ENCODE measurements at regions not wholly inside any gene's neighbourhood (a gene's known extent, or its start where the extent isn't known, plus 50 kb on each side); places are given as distances from the start of the nearest gene placed in this dataset.

DNA sequence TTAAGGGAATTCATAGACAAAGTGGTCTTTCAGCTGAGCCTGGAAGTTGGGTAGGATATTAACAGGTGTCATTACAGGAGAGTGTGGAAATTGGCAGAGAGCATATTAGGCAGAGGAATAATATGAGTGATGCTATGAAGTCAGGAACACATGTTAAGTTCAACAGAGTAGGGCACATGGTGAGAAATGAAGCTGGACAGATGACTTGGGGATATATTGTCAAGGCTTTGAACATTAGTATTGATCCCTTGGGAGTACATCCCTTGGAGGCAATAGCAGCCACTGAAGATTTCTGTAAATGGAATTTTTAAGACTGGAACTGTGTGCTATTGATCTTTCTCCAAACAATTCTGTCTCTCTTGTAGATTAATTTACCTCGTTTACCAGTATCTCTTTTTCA, 170.7 kb downstream of the SCG2 start:
- H3K4me2 ChIP-seq (ENCODE audit: low read length) = no peak overlapping the region
- no peak overlapping the region for H3K27ac ChIP-seq
- H3K4me3 ChIP-seq (ENCODE audit: low read depth, low read length) = no peak overlapping the region
- H3K27me3 ChIP-seq (ENCODE audit: control insufficient read depth, insufficient read depth, low read length) = no peaks in the 10 kb centered on the region
- no peaks in the 10 kb centered on the region for H3K36me3 ChIP-seq (ENCODE audit: control insufficient read depth, insufficient read depth, low read length)
- no peak overlapping the region for H2AFZ ChIP-seq
- TF ChIP-seq, protein P1, sequence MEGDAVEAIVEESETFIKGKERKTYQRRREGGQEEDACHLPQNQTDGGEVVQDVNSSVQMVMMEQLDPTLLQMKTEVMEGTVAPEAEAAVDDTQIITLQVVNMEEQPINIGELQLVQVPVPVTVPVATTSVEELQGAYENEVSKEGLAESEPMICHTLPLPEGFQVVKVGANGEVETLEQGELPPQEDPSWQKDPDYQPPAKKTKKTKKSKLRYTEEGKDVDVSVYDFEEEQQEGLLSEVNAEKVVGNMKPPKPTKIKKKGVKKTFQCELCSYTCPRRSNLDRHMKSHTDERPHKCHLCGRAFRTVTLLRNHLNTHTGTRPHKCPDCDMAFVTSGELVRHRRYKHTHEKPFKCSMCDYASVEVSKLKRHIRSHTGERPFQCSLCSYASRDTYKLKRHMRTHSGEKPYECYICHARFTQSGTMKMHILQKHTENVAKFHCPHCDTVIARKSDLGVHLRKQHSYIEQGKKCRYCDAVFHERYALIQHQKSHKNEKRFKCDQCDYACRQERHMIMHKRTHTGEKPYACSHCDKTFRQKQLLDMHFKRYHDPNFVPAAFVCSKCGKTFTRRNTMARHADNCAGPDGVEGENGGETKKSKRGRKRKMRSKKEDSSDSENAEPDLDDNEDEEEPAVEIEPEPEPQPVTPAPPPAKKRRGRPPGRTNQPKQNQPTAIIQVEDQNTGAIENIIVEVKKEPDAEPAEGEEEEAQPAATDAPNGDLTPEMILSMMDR (IDR thresholded peaks at IDR 0.05) = no peak
- no peak overlapping the region for H3K9ac ChIP-seq
- no peaks in the 10 kb centered on the region for H3K9me3 ChIP-seq (ENCODE audit: control insufficient read depth, low read length)
- no peaks in the 10 kb centered on the region for H3K4me1 ChIP-seq
- H3K79me2 ChIP-seq = no peaks in the 10 kb centered on the region

DNA sequence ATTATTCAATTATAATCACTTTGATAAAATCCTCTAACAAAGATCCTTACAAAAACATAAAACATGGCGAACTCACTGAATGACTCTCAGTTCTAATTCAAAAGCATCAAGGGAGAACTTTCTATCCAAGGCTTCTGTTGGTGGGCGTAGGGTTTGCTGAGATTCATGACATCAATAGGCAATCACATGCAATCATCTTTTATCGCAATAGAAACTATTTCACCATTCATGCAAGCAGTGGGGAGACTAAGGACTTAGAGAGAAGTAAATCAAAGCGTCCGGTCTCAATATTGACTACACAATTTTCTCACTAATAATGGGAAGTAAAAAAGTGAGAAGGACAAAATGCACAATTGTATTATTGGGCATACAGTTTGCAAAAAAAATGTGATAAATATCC, 168.7 kb downstream of the SCG2 start:
- no peaks in the 10 kb centered on the region for H3K4me1 ChIP-seq
- no peak overlapping the region for H3K9ac ChIP-seq
- no peak overlapping the region for H3K4me2 ChIP-seq (ENCODE audit: low read length)
- no peaks in the 10 kb centered on the region for H3K79me2 ChIP-seq
- H3K9me3 ChIP-seq (ENCODE audit: control insufficient read depth, low read length) = no peaks in the 10 kb centered on the region
- H3K36me3 ChIP-seq (ENCODE audit: control insufficient read depth, insufficient read depth, low read length) = no peaks in the 10 kb centered on the region
- H3K27me3 ChIP-seq (ENCODE audit: control insufficient read depth, insufficient read depth, low read length) = no peaks in the 10 kb centered on the region
- H3K27ac ChIP-seq = no peak overlapping the region
- H2AFZ ChIP-seq = no peak overlapping the region
- TF ChIP-seq, protein P1 (IDR thresholded peaks at IDR 0.05) = no peak
- H3K4me3 ChIP-seq (ENCODE audit: low read depth, low read length) = no peak overlapping the region

DNA sequence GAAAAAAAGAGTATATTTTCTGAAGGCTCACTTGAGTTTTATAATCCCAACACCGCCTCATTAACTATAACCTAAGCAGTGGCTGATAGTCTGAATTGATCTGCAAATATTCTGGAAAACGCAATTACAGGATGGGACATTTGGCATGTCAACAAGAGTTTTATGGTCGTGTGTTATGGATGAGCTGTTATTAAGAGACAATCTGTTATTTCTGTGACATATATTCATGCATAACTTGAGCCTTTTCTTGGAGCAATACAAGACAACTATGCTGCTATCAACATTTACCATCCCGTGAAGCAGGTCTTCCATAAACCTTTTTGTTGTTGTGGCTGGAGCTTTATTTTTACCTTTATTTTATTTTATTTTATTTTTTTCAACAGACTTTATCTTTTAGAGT, 164.4 kb downstream of the SCG2 start:
- Histone ChIP-seq H3K27me3 (ENCODE audit: control insufficient read depth, insufficient read depth, low read length) (no peaks in the 10 kb centered on the region), H3K36me3 (ENCODE audit: control insufficient read depth, insufficient read depth, low read length) (no peaks in the 10 kb centered on the region), H3K4me2 (ENCODE audit: low read length) (no peak overlapping the region), H2AFZ (no peak overlapping the region), H3K4me1 (no peaks in the 10 kb centered on the region), H3K9me3 (ENCODE audit: control insufficient read depth, low read length) (no peaks in the 10 kb centered on the region), H3K4me3 (ENCODE audit: low read depth, low read length) (no peak overlapping the region), H3K79me2 (no peaks in the 10 kb centered on the region), H3K9ac (no peak overlapping the region), H3K27ac (no peak overlapping the region)
- TF ChIP-seq, protein P1 (IDR thresholded peaks at IDR 0.05) = no peak

DNA sequence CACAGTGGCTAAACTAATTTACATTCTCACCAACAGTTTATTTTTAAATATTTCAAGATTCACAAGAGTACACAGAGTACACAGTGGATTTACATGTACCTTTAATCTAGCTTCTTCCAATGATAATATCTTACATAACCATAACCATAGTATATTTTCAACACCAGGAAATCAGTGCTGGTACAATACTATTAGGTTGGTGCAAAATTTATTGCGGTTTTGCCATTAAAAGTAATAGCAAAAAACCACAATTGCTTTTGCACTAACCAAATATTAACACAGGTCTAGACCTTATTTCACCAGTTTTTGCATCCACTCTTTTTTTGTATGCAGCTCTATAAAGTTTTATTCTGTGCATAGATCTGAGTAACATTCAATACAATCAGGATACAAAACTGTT, 163.0 kb downstream of the SCG2 start:
- Histone ChIP-seq H3K36me3 (ENCODE audit: control insufficient read depth, insufficient read depth, low read length) (no peaks in the 10 kb centered on the region), H3K27me3 (ENCODE audit: control insufficient read depth, insufficient read depth, low read length) (no peaks in the 10 kb centered on the region), H3K9ac (no peak overlapping the region), H3K4me2 (ENCODE audit: low read length) (no peak overlapping the region), H3K79me2 (no peaks in the 10 kb centered on the region), H2AFZ (no peak overlapping the region), H3K4me1 (no peaks in the 10 kb centered on the region), H3K27ac (no peak overlapping the region), H3K4me3 (ENCODE audit: low read depth, low read length) (no peak overlapping the region), H3K9me3 (ENCODE audit: control insufficient read depth, low read length) (no peaks in the 10 kb centered on the region)
- TF ChIP-seq, protein P1 (IDR thresholded peaks at IDR 0.05) = no peak

DNA sequence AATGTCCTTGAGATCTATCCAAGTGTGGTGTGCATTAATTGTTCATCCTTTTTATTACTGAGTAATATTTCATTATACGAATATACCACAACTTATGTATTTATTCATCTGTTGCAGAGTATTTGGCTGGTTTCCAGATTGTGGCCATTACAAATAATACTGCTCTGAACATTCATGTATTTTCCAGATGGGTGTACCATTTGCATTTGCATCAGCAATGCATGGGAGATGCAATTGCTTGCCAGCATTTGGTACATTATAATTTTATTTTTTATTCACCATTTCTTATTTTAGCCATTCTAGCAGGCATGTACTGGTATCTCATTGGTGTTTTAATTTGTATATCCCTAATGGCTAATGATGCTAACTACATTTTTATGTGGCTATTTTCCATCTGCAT, 162.4 kb downstream of the SCG2 start:
- Histone ChIP-seq H3K27me3 (ENCODE audit: control insufficient read depth, insufficient read depth, low read length) (no peaks in the 10 kb centered on the region), H3K9ac (no peak overlapping the region), H2AFZ (no peak overlapping the region), H3K4me2 (ENCODE audit: low read length) (no peak overlapping the region), H3K79me2 (no peaks in the 10 kb centered on the region), H3K9me3 (ENCODE audit: control insufficient read depth, low read length) (no peaks in the 10 kb centered on the region), H3K36me3 (ENCODE audit: control insufficient read depth, insufficient read depth, low read length) (no peaks in the 10 kb centered on the region), H3K27ac (no peak overlapping the region), H3K4me1 (no peaks in the 10 kb centered on the region), H3K4me3 (ENCODE audit: low read depth, low read length) (no peak overlapping the region)
- TF ChIP-seq, protein P1 (IDR thresholded peaks at IDR 0.05) = no peak
